ENCODE measurements at regions not wholly inside any gene's neighbourhood (a gene's known extent, or its start where the extent isn't known, plus 50 kb on each side); places are given as distances from the start of the nearest gene placed in this dataset.

- DNase-seq = no peak
These were observed 168.7 kb downstream of the GLI2 start for GRCh38 chr2:120904379-120904778.

GRCh38 chr2:120904830-120905234, 169.2 kb downstream of the GLI2 start:
- no peak for DNase-seq

GRCh38 chr2:120905298-120905697, 169.6 kb downstream of the GLI2 start:
- no peak for DNase-seq

GRCh38 chr2:120905824-120906571, 170.3 kb downstream of the GLI2 start:
- DNase-seq = no peak

GRCh38 chr2:120906914-120907313, 171.2 kb downstream of the GLI2 start:
- no peak for DNase-seq

GRCh38 chr2:120907822-120908221, 172.2 kb downstream of the GLI2 start:
- DNase-seq = no peak

- DNase-seq = no peak
These were observed 172.8 kb downstream of the GLI2 start for GRCh38 chr2:120908314-120908975.

GRCh38 chr2:120909102-120909501, 173.4 kb downstream of the GLI2 start:
- no peak for DNase-seq

GRCh38 chr2:120910164-120910563, 174.5 kb downstream of the GLI2 start:
- no peak for DNase-seq

- DNase-seq = no peak
These were observed 175.6 kb downstream of the GLI2 start for GRCh38 chr2:120910956-120911951.

- no peak for DNase-seq
These were observed 176.7 kb downstream of the GLI2 start for GRCh38 chr2:120912101-120912985.

GRCh38 chr2:120913972-120914838, 178.5 kb downstream of the GLI2 start:
- no peak for DNase-seq

- DNase-seq = no peak
These were observed 179.3 kb downstream of the GLI2 start for GRCh38 chr2:120914839-120915521.

- DNase-seq = no peak
These were observed 180.0 kb downstream of the GLI2 start for GRCh38 chr2:120915670-120916069.

- no peak for DNase-seq
These were observed 180.8 kb downstream of the GLI2 start for GRCh38 chr2:120916446-120916845.

- no peak for DNase-seq
These were observed 182.2 kb downstream of the GLI2 start for GRCh38 chr2:120917886-120918285.

GRCh38 chr2:120919216-120919615, 183.5 kb downstream of the GLI2 start:
- no peak for DNase-seq

- no peak for DNase-seq
These were observed 184.2 kb downstream of the GLI2 start for GRCh38 chr2:120919771-120920453.

- no peak for DNase-seq
These were observed 184.9 kb downstream of the GLI2 start for GRCh38 chr2:120920454-120921148.
